ENCODE measurements at regions not wholly inside any gene's neighbourhood (a gene's known extent, or its start where the extent isn't known, plus 50 kb on each side); places are given as distances from the start of the nearest gene placed in this dataset.

DNA sequence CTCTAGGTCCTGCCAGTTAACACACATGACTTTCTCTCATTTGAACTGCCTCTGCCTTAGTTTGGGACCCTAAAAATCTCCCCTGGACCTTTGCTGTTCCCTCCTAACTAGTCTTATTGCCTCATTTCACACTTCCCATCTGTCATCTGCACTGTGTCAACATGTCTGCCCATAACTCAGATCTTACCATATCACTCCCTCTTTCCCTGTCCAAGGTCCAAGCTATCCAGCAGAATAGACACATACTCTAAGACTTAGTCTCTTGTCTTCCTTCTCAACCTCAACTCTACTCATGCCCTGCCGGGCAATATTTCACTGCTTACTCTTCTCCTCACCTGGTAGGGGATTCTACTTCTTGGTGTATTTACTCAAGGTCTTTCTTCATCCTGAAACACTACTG is 79.5 kb upstream of the DAB1 start:
- no peak overlapping the region for H3K4me3 Mint-ChIP-seq
- H3K9me3 Mint-ChIP-seq: no peaks in the 10 kb centered on the region
- H3K27ac Mint-ChIP-seq: no peak overlapping the region
- ATAC-seq (replicated peaks): no peak
- no peaks in the 10 kb centered on the region for H3K36me3 Mint-ChIP-seq (ENCODE audit: low read depth)
- no peaks in the 10 kb centered on the region for H3K4me1 Mint-ChIP-seq
- peaks cover 9% of the 10 kb centered on the region for H3K27me3 Mint-ChIP-seq

DNA sequence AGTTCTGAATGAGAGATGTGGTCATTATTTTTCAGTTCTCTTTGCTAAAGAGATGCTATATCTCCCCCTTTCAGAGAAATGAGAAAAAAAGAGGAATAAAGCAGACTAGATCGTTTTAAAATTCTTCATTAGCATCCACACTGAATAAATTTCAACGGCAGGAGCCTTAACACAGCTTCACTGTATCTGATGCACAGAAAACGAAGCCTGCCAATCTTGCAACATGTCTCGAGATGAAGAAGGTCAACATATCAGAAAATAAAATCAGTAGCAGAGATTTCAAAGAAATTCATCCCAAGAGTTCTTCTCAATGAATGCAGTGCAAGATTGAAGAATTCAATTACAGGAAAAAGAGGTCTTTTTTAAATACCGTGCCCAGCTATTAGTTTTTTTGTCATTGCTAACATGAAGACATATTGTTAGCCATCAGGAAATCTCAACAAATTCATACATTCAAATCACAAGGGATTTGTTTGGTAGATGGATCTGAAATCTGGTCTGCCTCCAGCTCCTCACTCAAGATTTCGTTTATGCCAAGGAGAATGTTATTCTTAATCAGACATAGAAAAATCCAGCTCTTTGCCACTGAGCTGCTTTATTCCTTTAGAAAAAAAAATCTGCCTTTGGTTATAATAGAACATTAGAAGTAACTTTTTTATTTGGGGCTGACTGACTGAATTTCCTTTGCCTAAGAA is 76.4 kb upstream of the DAB1 start:
- no peak for ATAC-seq (replicated peaks)
- Mint-ChIP-seq H3K27ac (no peak overlapping the region), H3K4me3 (no peak overlapping the region), H3K4me1 (no peaks in the 10 kb centered on the region), H3K27me3 (peaks cover 12% of the 10 kb centered on the region), H3K36me3 (ENCODE audit: low read depth) (no peaks in the 10 kb centered on the region), H3K9me3 (peaks cover 5% of the 10 kb centered on the region)

DNA sequence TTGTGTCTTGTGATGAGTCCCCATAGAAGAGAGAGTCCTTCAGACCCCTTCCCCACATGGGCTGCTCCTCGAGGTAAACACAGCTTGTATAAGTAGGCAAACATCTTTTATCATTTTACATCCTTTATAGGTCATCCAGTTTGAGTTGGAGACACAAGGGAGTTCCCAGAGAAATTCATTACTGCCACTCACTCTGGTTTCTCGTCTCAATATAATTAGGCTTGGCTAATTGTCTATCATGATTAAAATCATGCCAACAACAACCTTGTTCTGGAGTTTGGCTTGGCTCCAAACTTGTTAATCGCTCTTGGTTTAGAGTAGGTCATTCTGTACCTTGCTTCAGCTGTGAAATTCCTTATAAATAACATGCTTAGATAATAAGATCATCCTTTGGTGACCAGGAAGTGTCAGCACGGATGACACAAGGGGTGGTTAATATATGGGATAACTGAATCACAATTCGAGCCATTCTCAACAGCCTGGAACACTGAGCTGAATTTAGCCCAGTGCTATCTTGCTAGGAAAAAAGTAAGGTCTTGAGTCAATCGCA is 70.7 kb upstream of the DAB1 start:
- H3K36me3 Mint-ChIP-seq (ENCODE audit: low read depth): no peaks in the 10 kb centered on the region
- peaks cover 17% of the 10 kb centered on the region for H3K27me3 Mint-ChIP-seq
- ATAC-seq (replicated peaks): no peak
- no peak overlapping the region for H3K27ac Mint-ChIP-seq
- H3K4me1 Mint-ChIP-seq: no peaks in the 10 kb centered on the region
- H3K4me3 Mint-ChIP-seq: no peak overlapping the region
- peaks cover 9% of the 10 kb centered on the region for H3K9me3 Mint-ChIP-seq

DNA sequence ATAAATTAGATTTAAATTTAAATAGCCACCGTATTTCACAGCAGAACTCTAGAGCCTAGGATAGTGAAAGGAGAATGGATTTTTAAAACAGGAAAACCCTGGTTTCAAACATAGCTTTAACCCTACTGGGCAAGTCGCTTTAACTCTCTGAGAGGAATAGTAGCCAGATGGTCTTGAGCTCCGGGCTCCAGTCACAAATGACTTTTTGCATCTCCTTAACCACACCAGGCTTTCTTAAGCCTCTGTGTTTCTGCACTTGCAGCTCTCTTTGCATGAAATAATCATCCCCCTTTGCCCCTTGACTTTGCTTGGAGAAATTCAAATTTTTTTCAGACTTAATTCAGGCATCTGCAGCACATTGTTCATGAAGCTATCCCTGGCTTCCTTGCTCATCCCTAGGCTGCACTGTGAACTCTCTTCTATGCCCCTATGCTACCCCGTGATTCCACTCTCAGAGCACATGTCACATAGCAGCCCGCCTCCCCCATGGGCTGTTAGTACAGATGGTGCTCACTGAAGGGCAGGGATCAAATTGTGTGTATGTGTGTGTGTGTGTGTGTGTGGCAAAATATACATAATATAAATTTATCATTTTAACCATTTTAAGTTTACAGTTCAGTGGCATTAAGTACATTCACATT is 68.8 kb upstream of the DAB1 start:
- peaks cover 4% of the 10 kb centered on the region for H3K9me3 Mint-ChIP-seq
- peaks cover 8% of the 10 kb centered on the region for H3K27me3 Mint-ChIP-seq

DNA sequence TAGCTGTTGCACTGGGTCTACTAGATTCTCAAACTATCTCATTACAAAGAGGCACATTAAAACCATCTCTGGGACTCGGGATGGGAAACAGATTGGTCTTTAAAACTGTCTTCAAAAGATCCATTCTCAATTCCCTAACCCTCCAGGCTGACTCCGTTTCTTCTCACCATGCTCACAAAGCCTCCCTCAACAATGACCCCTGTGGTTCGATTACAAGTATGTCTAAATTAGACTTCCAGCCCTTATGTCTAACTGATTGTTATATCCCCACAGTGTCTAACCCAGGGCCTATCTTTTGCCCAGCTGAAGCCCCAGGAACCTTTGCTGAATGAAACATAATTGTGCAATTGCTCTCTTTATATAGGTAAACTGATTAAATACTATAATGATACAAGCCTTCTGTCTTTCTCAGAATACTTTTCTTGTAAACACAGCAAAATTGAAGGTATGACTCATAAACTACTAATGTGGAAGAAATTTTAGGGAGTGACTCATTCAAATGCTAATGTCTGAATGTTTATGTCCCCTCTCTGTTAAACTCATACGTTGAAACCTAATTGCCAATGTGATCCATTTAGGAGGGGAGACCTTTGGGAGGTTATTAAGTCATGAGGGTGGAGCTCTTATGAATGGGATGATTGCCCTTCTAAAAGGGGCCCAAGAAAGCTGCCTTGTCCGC is 65.6 kb upstream of the DAB1 start:
- H3K4me3 Mint-ChIP-seq: no peak overlapping the region
- peaks cover 4% of the 10 kb centered on the region for H3K9me3 Mint-ChIP-seq
- no peaks in the 10 kb centered on the region for H3K4me1 Mint-ChIP-seq
- H3K27me3 Mint-ChIP-seq: peaks cover 5% of the 10 kb centered on the region
- no peaks in the 10 kb centered on the region for H3K36me3 Mint-ChIP-seq (ENCODE audit: low read depth)
- ATAC-seq (replicated peaks): peak; percentile 11
- no peak overlapping the region for H3K27ac Mint-ChIP-seq

More for the DNA sequence above, 68.8 kb upstream of the DAB1 start:
- no peak for ATAC-seq (replicated peaks)
- Mint-ChIP-seq H3K27ac (no peak overlapping the region), H3K36me3 (ENCODE audit: low read depth) (no peaks in the 10 kb centered on the region), H3K4me1 (no peaks in the 10 kb centered on the region), H3K4me3 (no peak overlapping the region)

DNA sequence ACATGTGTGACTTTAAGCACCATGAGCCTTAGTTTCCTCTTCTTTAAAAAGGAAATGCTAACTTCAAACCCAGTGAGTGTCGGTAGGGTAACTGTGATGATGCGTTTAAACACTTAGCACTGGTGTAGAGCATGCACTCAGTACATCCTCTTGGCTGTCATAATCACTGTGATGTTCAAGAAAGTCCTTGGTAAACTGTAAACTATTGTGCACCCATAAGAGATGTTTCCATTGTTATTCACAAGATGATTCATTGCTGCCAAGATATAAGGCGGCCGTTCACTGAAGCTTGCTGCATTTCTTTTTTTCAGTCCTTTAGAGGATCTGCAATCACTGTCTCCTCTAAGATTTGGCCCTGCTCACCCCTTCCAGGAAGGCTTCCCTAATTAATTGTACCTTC is 61.8 kb upstream of the DAB1 start:
- no peaks in the 10 kb centered on the region for H3K36me3 Mint-ChIP-seq (ENCODE audit: low read depth)
- peaks cover 3% of the 10 kb centered on the region for H3K27me3 Mint-ChIP-seq
- ATAC-seq (replicated peaks): no peak
- no peaks in the 10 kb centered on the region for H3K9me3 Mint-ChIP-seq
- H3K4me1 Mint-ChIP-seq: no peaks in the 10 kb centered on the region
- H3K4me3 Mint-ChIP-seq: no peak overlapping the region
- no peak overlapping the region for H3K27ac Mint-ChIP-seq

DNA sequence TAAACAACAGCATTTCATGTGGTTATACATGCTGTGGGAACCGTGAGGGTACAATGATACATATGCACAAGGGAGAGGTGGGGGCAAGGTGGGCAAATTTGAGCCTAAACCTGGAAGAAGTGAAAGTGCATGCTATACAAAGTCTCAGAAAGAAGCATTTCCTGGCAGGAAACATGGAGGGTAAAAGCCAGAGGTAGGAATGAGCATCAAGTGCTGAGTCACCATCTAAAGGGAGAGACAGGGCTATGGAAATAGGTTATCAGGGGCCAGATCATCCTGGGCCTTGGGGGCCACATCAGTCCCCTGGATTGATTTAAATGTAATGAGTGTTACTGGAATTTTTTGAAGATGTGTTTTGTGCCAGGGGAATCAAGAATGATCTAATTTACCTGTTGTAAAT is 60.1 kb upstream of the DAB1 start:
- Mint-ChIP-seq H3K4me1 (no peaks in the 10 kb centered on the region), H3K4me3 (no peak overlapping the region), H3K27ac (no peak overlapping the region), H3K36me3 (ENCODE audit: low read depth) (no peaks in the 10 kb centered on the region), H3K9me3 (no peaks in the 10 kb centered on the region), H3K27me3 (peaks cover 3% of the 10 kb centered on the region)
- no peak for ATAC-seq (replicated peaks)

DNA sequence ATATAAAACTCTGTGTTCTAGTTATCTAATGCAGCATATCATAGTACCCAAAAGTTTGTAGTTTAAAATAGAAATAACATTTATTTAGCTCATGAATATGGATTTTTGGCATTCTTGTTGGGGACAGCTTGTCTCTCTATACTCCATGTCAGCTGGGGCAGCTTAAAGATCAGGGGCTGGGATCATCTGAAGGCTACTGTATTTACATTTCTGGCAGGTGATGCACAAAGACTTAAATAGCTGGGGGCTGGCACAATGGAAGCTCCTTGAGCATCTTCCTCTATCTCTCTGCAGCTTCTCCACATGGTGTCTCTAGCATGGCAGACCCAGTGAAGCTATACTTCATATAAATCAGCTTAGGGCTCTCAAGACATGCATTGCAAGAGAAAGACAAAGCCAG is 55.6 kb upstream of the DAB1 start:
- no peak overlapping the region for H3K4me3 Mint-ChIP-seq
- no peaks in the 10 kb centered on the region for H3K9me3 Mint-ChIP-seq
- peaks cover 3% of the 10 kb centered on the region for H3K27me3 Mint-ChIP-seq
- no peaks in the 10 kb centered on the region for H3K36me3 Mint-ChIP-seq (ENCODE audit: low read depth)
- no peak overlapping the region for H3K27ac Mint-ChIP-seq
- H3K4me1 Mint-ChIP-seq: no peaks in the 10 kb centered on the region
- ATAC-seq (replicated peaks): no peak

DNA sequence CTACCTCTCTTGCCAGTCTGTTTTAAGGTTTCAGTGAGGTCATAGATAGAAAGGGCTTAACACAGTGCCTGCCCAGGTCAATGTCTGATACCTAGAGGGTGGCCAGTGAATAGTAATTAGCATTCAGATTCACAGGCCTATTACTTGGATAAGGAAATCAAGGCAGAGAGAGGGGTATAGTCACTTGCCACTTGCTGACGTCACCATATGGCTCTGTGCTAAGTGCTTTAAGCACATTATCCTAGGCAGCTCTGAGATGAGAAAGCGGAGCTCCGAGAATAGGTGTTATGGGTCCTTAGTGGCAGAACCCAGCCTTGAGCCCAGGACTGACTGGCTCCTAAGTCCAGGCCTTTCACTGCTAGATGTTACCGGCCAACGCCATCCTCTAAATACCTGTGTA is 51.5 kb upstream of the DAB1 start:
- Mint-ChIP-seq H3K4me3 (no peak overlapping the region), H3K4me1 (no peaks in the 10 kb centered on the region), H3K27me3 (peaks cover 8% of the 10 kb centered on the region), H3K9me3 (no peaks in the 10 kb centered on the region), H3K36me3 (ENCODE audit: low read depth) (no peaks in the 10 kb centered on the region), H3K27ac (no peak overlapping the region)
- ATAC-seq (replicated peaks): no peak

DNA sequence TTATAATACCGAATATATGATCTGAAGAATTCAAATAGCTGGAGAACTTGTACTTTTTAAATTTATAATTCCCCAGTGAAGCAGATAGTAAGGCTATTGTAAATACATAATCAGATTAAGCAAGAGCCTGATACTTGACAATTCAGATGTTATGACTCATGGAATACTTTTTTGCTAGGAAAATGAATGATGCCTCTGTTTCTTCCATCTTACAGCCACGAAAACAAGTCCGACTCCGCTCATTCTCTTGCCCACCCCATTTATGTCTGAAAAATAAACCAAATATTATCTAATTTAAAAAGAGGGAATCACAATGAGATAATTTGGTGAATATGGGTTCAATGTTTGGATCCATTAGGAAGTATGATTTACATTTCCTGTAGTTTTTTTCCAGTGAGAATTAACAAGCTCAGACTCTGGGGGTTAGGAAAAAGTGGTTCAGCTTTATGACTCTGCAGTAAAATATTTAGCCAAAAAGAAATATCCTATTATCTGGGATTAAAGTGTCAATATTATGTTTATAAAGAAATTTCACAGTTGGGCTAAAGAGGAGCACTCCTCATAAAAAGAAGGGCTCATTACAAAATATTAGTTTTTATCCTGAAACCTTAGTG is 50.4 kb upstream of the DAB1 start:
- no peak for ATAC-seq (replicated peaks)
- H3K27ac Mint-ChIP-seq: no peak overlapping the region
- H3K36me3 Mint-ChIP-seq (ENCODE audit: low read depth): no peaks in the 10 kb centered on the region
- no peaks in the 10 kb centered on the region for H3K9me3 Mint-ChIP-seq
- H3K4me3 Mint-ChIP-seq: no peak overlapping the region
- no peaks in the 10 kb centered on the region for H3K4me1 Mint-ChIP-seq
- H3K27me3 Mint-ChIP-seq: peaks cover 8% of the 10 kb centered on the region
